SK-N-SH (cell line): ENCODE measurements at regions not wholly inside any gene's neighbourhood (a gene's known extent, or its start where the extent isn't known, plus 50 kb on each side); places are given as distances from the start of the nearest gene placed in this dataset.

Source experiments
- CTCF ChIA-PET: fragments of 300-600, 350-600 bp; formaldehyde crosslinking; extraction: SDS; loops from one replicate; lab custom pipeline; 2021; lab: Yijun Ruan, JAX
- POLR2A ChIA-PET: fragments of 350-600 bp; sonication (Branson Sonifier 250); formaldehyde crosslinking; extraction: SDS; loops from one replicate; lab custom pipeline; 2020; ENCODE audit warnings: antibody characterized with exemption, inconsistent platforms; lab: Yijun Ruan, JAX
- DNase-seq: peaks from one replicate; pipeline ENCODE4 v3.0.0; 2012
- H2AFZ ChIP-seq: fragments of 200-600 bp; sonication (generic); 2 replicates; pipeline ENCODE4 v1.8.1; 2016; ENCODE audit warnings: antibody characterized with exemption, mild to moderate bottlenecking, low read depth
- H3F3A ChIP-seq: fragments of 200-600 bp; sonication (generic); replicated peaks from 2 replicates; pipeline ENCODE3; 2016; ENCODE audit warnings: antibody characterized with exemption, mild to moderate bottlenecking; ENCODE audit not compliant: insufficient read depth
- H3K27ac ChIP-seq, 2 experiments: fragments of 200-500 bp in 1 of 2; fragments of 200-600 bp in 1 of 2; sonication (Bioruptor generic) in 1 of 2; sonication (generic), shearing (Covaris generic) in 1 of 2; 2 replicates each; pipeline versions ENCODE4 v1.5.1 to v1.6.1; 2014 to 2016; ENCODE audit warnings: low read depth in 2 of 2, inconsistent platforms in 1 of 2, low read length in 1 of 2, mild to moderate bottlenecking in 1 of 2, mixed read lengths in 1 of 2
- H3K27me3 ChIP-seq: fragments of 200-600 bp; sonication (generic), shearing (Covaris generic); 2 replicates; pipeline ENCODE4 v1.6.1; 2016; ENCODE audit warnings: mixed run types; ENCODE audit not compliant: insufficient read depth
- H3K36me3 ChIP-seq, 2 experiments: fragments of 200-500 bp in 1 of 2; fragments of 200-600 bp in 1 of 2; sonication (Bioruptor generic) in 1 of 2; sonication (generic) in 1 of 2; replicated peaks in 1 of 2; 2 replicates each; pipeline versions ENCODE3 to v1.5.1; 2014 to 2016; ENCODE audit warnings: low read length in 1 of 2, mild to moderate bottlenecking in 1 of 2; ENCODE audit not compliant: insufficient read depth in 2 of 2, control insufficient read depth in 1 of 2
- H3K4me1 ChIP-seq, 2 experiments: fragments of 200-500 bp in 1 of 2; fragments of 200-600 bp in 1 of 2; sonication (Bioruptor generic) in 1 of 2; sonication (generic), shearing (Covaris generic) in 1 of 2; 2 replicates each; pipeline versions ENCODE4 v1.5.1 to v1.6.1; 2014 to 2016; ENCODE audit warnings: low read depth in 1 of 2, low read length in 1 of 2, mixed run types in 1 of 2; ENCODE audit not compliant: insufficient read depth in 2 of 2, control insufficient read depth in 1 of 2
- H3K4me2 ChIP-seq: fragments of 200-600 bp; sonication (generic), shearing (Covaris generic); 2 replicates; pipeline ENCODE4 v1.6.1; 2017; ENCODE audit warnings: mixed run types
- H3K4me3 ChIP-seq, 2 experiments: fragments of 200-500 bp in 1 of 2; fragments of 200-600 bp in 1 of 2; sonication (Bioruptor generic) in 1 of 2; sonication (generic), shearing (Covaris generic) in 1 of 2; 2 replicates each; pipeline versions ENCODE4 v1.5.1 to v1.8.1; 2014 to 2016; ENCODE audit warnings: low read depth in 2 of 2, inconsistent platforms in 1 of 2, low read length in 1 of 2, mild to moderate bottlenecking in 1 of 2, mixed read lengths in 1 of 2, moderate library complexity in 1 of 2
- H3K79me2 ChIP-seq: fragments of 200-600 bp; sonication (generic); 2 replicates; pipeline ENCODE4 v1.8.1; 2017; ENCODE audit warnings: mild to moderate bottlenecking; ENCODE audit not compliant: insufficient read depth
- H3K9ac ChIP-seq: fragments of 200-600 bp; sonication (generic); 2 replicates; pipeline ENCODE4 v1.6.1; 2017; ENCODE audit warnings: mixed run types
- H3K9me2 ChIP-seq: fragments of 200-600 bp; sonication (generic); 2 replicates; pipeline ENCODE4 v1.6.1; 2017; ENCODE audit warnings: mixed run types
- H3K9me3 ChIP-seq: fragments of 200-600 bp; sonication (generic); 2 replicates; pipeline ENCODE4 v1.6.1; 2017; ENCODE audit warnings: mixed run types, mild to moderate bottlenecking, moderate library complexity
- H4K20me1 ChIP-seq: fragments of 200-600 bp; sonication (generic); 2 replicates; pipeline ENCODE4 v1.6.1; 2017; ENCODE audit warnings: mild to moderate bottlenecking, mixed run types; ENCODE audit not compliant: insufficient read depth
- CHD2 ChIP-seq: fragments of 150-350 bp; IDR thresholded peaks from 2 replicates; pipeline ENCODE4 v1.6.1; 2018; ENCODE audit warnings: low read length; ENCODE audit not compliant: partially characterized antibody
- EP300 ChIP-seq, 2 experiments: IDR thresholded peaks; 2 replicates each; pipeline versions ENCODE4 v1.4.0 to v1.6.1; 2012; ENCODE audit warnings: borderline replicate concordance in 1 of 2, low read depth in 1 of 2, low read length in 1 of 2
- EZH2phosphoT487 ChIP-seq: fragments of 200-600 bp; sonication (generic); IDR thresholded peaks from 2 replicates; pipeline ENCODE4 v1.6.1; 2017; ENCODE audit warnings: low read depth, mixed run types, mild to moderate bottlenecking, antibody characterized with exemption, moderate library complexity, borderline replicate concordance
- FOSL2 ChIP-seq: IDR thresholded peaks from 2 replicates; pipeline ENCODE4 v1.4.0; 2012; ENCODE audit warnings: low read depth, mild to moderate bottlenecking, moderate library complexity, borderline replicate concordance
- FOXJ3 ChIP-seq: sonication (generic); formaldehyde crosslinking; IDR thresholded peaks from 2 replicates; pipeline ENCODE4 v1.5.1; 2020; ENCODE audit warnings: mild to moderate bottlenecking, missing genetic modification reagents
- FOXM1 ChIP-seq: IDR thresholded peaks from 2 replicates; pipeline ENCODE4 v1.4.0; 2012; ENCODE audit warnings: low read depth, mild to moderate bottlenecking
- GATA2 ChIP-seq: sonication (generic); formaldehyde crosslinking; IDR thresholded peaks from 2 replicates; pipeline ENCODE4 v1.5.0; 2020; ENCODE audit warnings: mild to moderate bottlenecking, missing genetic modification reagents
- IRF3 ChIP-seq: fragments of 150-350 bp; IDR thresholded peaks from 2 replicates; pipeline ENCODE4 v1.6.1; 2016; ENCODE audit warnings: mild to moderate bottlenecking, low read depth, low read length
- JUND ChIP-seq: IDR thresholded peaks from 2 replicates; pipeline ENCODE4 v1.4.0; 2012
- MAX ChIP-seq: IDR thresholded peaks from 2 replicates; pipeline ENCODE4 v1.4.0; 2012; ENCODE audit warnings: low read depth
- MEF2A ChIP-seq: IDR thresholded peaks from 2 replicates; pipeline ENCODE4 v1.4.0; 2012; ENCODE audit warnings: low read depth, borderline replicate concordance
- MXI1 ChIP-seq: IDR thresholded peaks from 2 replicates; pipeline ENCODE4 v1.6.1; 2012; ENCODE audit warnings: mild to moderate bottlenecking, low read depth, low read length, improper control_type of control experiment
- PBX3 ChIP-seq: IDR thresholded peaks from 2 replicates; pipeline ENCODE4; 2012
- RFX5 ChIP-seq: IDR thresholded peaks from 2 replicates; pipeline ENCODE4 v1.6.1; 2012; ENCODE audit warnings: mild to moderate bottlenecking, improper control_type of control experiment, low read length
- RXRA ChIP-seq: IDR thresholded peaks from 2 replicates; pipeline ENCODE4 v1.4.0; 2012; ENCODE audit warnings: low read depth, mild to moderate bottlenecking, borderline replicate concordance
- TAF1 ChIP-seq: IDR thresholded peaks from 2 replicates; pipeline ENCODE4 v1.6.1; 2012; ENCODE audit warnings: low read depth, mild to moderate bottlenecking, low read length, moderate library complexity, borderline replicate concordance
- TCF12 ChIP-seq: IDR thresholded peaks from 2 replicates; pipeline ENCODE4 v1.4.0; 2012
- USF1 ChIP-seq: IDR thresholded peaks from 2 replicates; pipeline ENCODE4 v1.4.0; 2012; ENCODE audit warnings: low read depth, borderline replicate concordance
- USF2 ChIP-seq: fragments of 150-350 bp; IDR thresholded peaks from 2 replicates; pipeline ENCODE4 v1.6.1; 2017; ENCODE audit warnings: antibody characterized with exemption, low read length, low read depth, borderline replicate concordance
- WGBS: methylation state at CpG from one replicate; pipeline ENCODE4 v1.1.6; 2017; ENCODE audit warnings: low lambda C conversion rate; 5-methylcytosine and 5-hydroxymethylcytosine counted together

- TF ChIP-seq GATA2 (CRISPR knock-in tag) (no peak), MXI1 (no peak), MEF2A (no peak), PBX3 (no peak), FOSL2 (no peak)
Observed at GRCh38 chr5:92371171-92371888, 988.2 kb upstream of the ARRDC3 start (continued).

GRCh38 chr5:92370032-92370431 is 986.9 kb upstream of the ARRDC3 start:
- Histone ChIP-seq H3K9me3 (no peaks in the 10 kb centered on the region), H3K27ac (no peak overlapping the region), H4K20me1 (no peaks in the 10 kb centered on the region), H3F3A (peaks cover 9% of the 10 kb centered on the region), H3K4me3 (no peak overlapping the region), H3K36me3 (no peaks in the 10 kb centered on the region), H3K4me2 (no peak overlapping the region), H3K79me2 (no peaks in the 10 kb centered on the region), H3K9me2 (no peaks in the 10 kb centered on the region), H3K4me1 (no peaks in the 10 kb centered on the region), H3K27me3 (no peaks in the 10 kb centered on the region), H3K9ac (no peak overlapping the region), H2AFZ (no peak overlapping the region)
- ChIA-PET CTCF (no interaction called here), POLR2A (no interaction called here)
- TF ChIP-seq USF1 (no peak), USF2 (no peak), TAF1 (no peak), RXRA (no peak), TCF12 (no peak), MEF2A (no peak), EP300 (IDR thresholded peaks at IDR 0.05; ENCODE audit: borderline replicate concordance in 1 of 2, low read depth in 1 of 2, low read length in 1 of 2) (no peak), RFX5 (no peak), MAX (no peak), GATA2 (CRISPR knock-in tag) (no peak), FOSL2 (no peak), FOXJ3 (CRISPR knock-in tag) (no peak), PBX3 (no peak), EZH2phosphoT487 (no peak), IRF3 (no peak), FOXM1 (no peak), CHD2 (no peak), JUND (no peak)
- 84% methylated on average over 3 of the region's 3 CpGs for WGBS
- no peak for DNase-seq
